ENCODE measurements at regions not wholly inside any gene's neighbourhood (a gene's known extent, or its start where the extent isn't known, plus 50 kb on each side); places are given as distances from the start of the nearest gene placed in this dataset.
A peak's percentile ranks its signal among the peaks of the same experiment; 100 is the strongest.

- no peak for TF ChIP-seq CTCF (IDR thresholded peaks at IDR 0.05; ENCODE audit: partially characterized antibody, unreplicated experiment)
- Mint-ChIP-seq H3K36me3 (ENCODE audit: unreplicated experiment) (no peaks in the 10 kb centered on the region), H3K27me3 (ENCODE audit: unreplicated experiment) (no peaks in the 10 kb centered on the region), H3K9me3 (ENCODE audit: unreplicated experiment) (peaks cover 3% of the 10 kb centered on the region), H3K4me1 (ENCODE audit: low read depth, unreplicated experiment) (peaks cover 36% of the 10 kb centered on the region), H3K4me3 (ENCODE audit: unreplicated experiment) (no peak overlapping the region), H3K27ac (ENCODE audit: unreplicated experiment) (no peak overlapping the region)
- DNase-seq, result no peak
Observed at GRCh38 chr11:22510010-22510409, 115.6 kb downstream of the FANCF start.

GRCh38 chr11:22508665-22509064, 117.0 kb downstream of the FANCF start:
- no peak for TF ChIP-seq CTCF (IDR thresholded peaks at IDR 0.05; ENCODE audit: partially characterized antibody, unreplicated experiment)
- Mint-ChIP-seq H3K36me3 (ENCODE audit: unreplicated experiment) (no peaks in the 10 kb centered on the region), H3K4me3 (ENCODE audit: unreplicated experiment) (peak overlapping the region; percentile 76), H3K9me3 (ENCODE audit: unreplicated experiment) (peaks cover under 1% of the 10 kb centered on the region), H3K27me3 (ENCODE audit: unreplicated experiment) (no peaks in the 10 kb centered on the region), H3K4me1 (ENCODE audit: low read depth, unreplicated experiment) (peaks cover 36% of the 10 kb centered on the region), H3K27ac (ENCODE audit: unreplicated experiment) (peak overlapping the region; percentile 88)
- DNase-seq, result no peak

GRCh38 chr11:22497474-22497873, 128.1 kb downstream of the FANCF start:
- Mint-ChIP-seq H3K9me3 (ENCODE audit: unreplicated experiment) (peaks cover under 1% of the 10 kb centered on the region), H3K4me1 (ENCODE audit: low read depth, unreplicated experiment) (peaks cover 8% of the 10 kb centered on the region), H3K4me3 (ENCODE audit: unreplicated experiment) (no peak overlapping the region), H3K27ac (ENCODE audit: unreplicated experiment) (no peak overlapping the region), H3K36me3 (ENCODE audit: unreplicated experiment) (no peaks in the 10 kb centered on the region), H3K27me3 (ENCODE audit: unreplicated experiment) (no peaks in the 10 kb centered on the region)
- DNase-seq, result no peak
- TF ChIP-seq CTCF (IDR thresholded peaks at IDR 0.05; ENCODE audit: partially characterized antibody, unreplicated experiment), result no peak

GRCh38 chr11:22491555-22492225, 133.9 kb downstream of the FANCF start:
- peak overlapping the region; percentile 95 for H3K27ac Mint-ChIP-seq (ENCODE audit: unreplicated experiment)
- H3K27me3 Mint-ChIP-seq (ENCODE audit: unreplicated experiment), result peaks cover 6% of the 10 kb centered on the region
- H3K4me3 Mint-ChIP-seq (ENCODE audit: unreplicated experiment), result peak overlapping the region; percentile 63
- no peaks in the 10 kb centered on the region for H3K36me3 Mint-ChIP-seq (ENCODE audit: unreplicated experiment)
- no peak for TF ChIP-seq CTCF (IDR thresholded peaks at IDR 0.05; ENCODE audit: partially characterized antibody, unreplicated experiment)
- H3K9me3 Mint-ChIP-seq (ENCODE audit: unreplicated experiment), result peaks cover 9% of the 10 kb centered on the region
- peak; percentile 69 for DNase-seq
- H3K4me1 Mint-ChIP-seq (ENCODE audit: low read depth, unreplicated experiment), result peaks cover 17% of the 10 kb centered on the region

- peaks cover 1% of the 10 kb centered on the region for H3K27me3 Mint-ChIP-seq (ENCODE audit: unreplicated experiment)
- TF ChIP-seq CTCF (IDR thresholded peaks at IDR 0.05; ENCODE audit: partially characterized antibody, unreplicated experiment), result no peak
- no peak overlapping the region for H3K4me3 Mint-ChIP-seq (ENCODE audit: unreplicated experiment)
- H3K9me3 Mint-ChIP-seq (ENCODE audit: unreplicated experiment), result no peaks in the 10 kb centered on the region
- no peaks in the 10 kb centered on the region for H3K36me3 Mint-ChIP-seq (ENCODE audit: unreplicated experiment)
- H3K4me1 Mint-ChIP-seq (ENCODE audit: low read depth, unreplicated experiment), result no peaks in the 10 kb centered on the region
- H3K27ac Mint-ChIP-seq (ENCODE audit: unreplicated experiment), result no peak overlapping the region
- no peak for DNase-seq
Observed at GRCh38 chr11:22479971-22480720, 142.0 kb downstream of the SLC17A6 start.

All from glutamatergic neuron (in vitro differentiated cells).